PC-3 (cell line): ENCODE measurements at regions not wholly inside any gene's neighbourhood (a gene's known extent, or its start where the extent isn't known, plus 50 kb on each side); places are given as distances from the start of the nearest gene placed in this dataset.

ENCODE experiments used
- ATAC-seq: fragments of 200-7000 bp; cut with Tn5 transposase; 2 replicates; pipeline ENCODE4 v1.9.1; 2020; ENCODE audit warnings: mild to moderate bottlenecking, moderate library complexity
- BruUV-seq: library from RNA; stranded (reverse); fragments of 400-500 nt; replicated peaks from 2 replicates; lab custom pipeline; 2021; lab: Mats Ljungman, UMichigan
- CTCF ChIA-PET: fragments of 300-600 bp; sonication (Branson Sonifier 250); formaldehyde crosslinking; loops from one replicate; lab custom pipeline; 2022; ENCODE audit warnings: antibody characterized with exemption; lab: Charles Lee
- POLR2A ChIA-PET: fragments of 300-600 bp; sonication (Branson Sonifier 250); formaldehyde crosslinking; loops from one replicate; lab custom pipeline; 2022; ENCODE audit warnings: antibody characterized with exemption; ENCODE audit not compliant: unreplicated experiment; lab: Charles Lee
- DNase-seq: peaks from one replicate; pipeline ENCODE4 v3.0.0-alpha.2; 2015
- H2AFZ ChIP-seq: fragments of 300-600 bp; sonication (generic); 2 replicates; pipeline ENCODE4 v1.6.0; 2016; ENCODE audit warnings: antibody characterized with exemption, low read length
- H3F3A ChIP-seq: fragments of 300-600 bp; sonication (generic); one replicate; pipeline ENCODE4 v1.6.0; 2017; ENCODE audit warnings: antibody characterized with exemption, low read length, control low read depth, mild to moderate bottlenecking; ENCODE audit not compliant: unreplicated experiment
- H3K27ac ChIP-seq: fragments of 300-600 bp; sonication (generic); 2 replicates; pipeline ENCODE4 v1.5.1; 2016; ENCODE audit warnings: mild to moderate bottlenecking, low read length
- H3K27me3 ChIP-seq: fragments of 300-600 bp; sonication (generic); 2 replicates; pipeline ENCODE4 v1.6.1; 2016; ENCODE audit warnings: low read length, mixed read lengths
- H3K36me3 ChIP-seq: fragments of 300-600 bp; sonication (generic); 2 replicates; pipeline ENCODE4 v1.6.1; 2016; ENCODE audit warnings: low read depth, mixed run types, low read length, mixed read lengths
- H3K4me1 ChIP-seq: fragments of 300-600 bp; sonication (generic); 2 replicates; pipeline ENCODE4 v1.5.1; 2016; ENCODE audit warnings: low read length; ENCODE audit not compliant: insufficient read depth
- H3K4me2 ChIP-seq: fragments of 300-600 bp; sonication (generic); 2 replicates; pipeline ENCODE4 v1.6.0; 2016; ENCODE audit warnings: low read length
- H3K4me3 ChIP-seq: fragments of 300-600 bp; sonication (generic); 2 replicates; pipeline ENCODE4 v1.5.1; 2016; ENCODE audit warnings: mild to moderate bottlenecking, low read length, mixed read lengths
- H3K79me2 ChIP-seq: fragments of 300-600 bp; sonication (generic); 2 replicates; pipeline ENCODE4 v1.6.1; 2017; ENCODE audit warnings: low read length, mixed read lengths
- H3K9ac ChIP-seq: fragments of 300-600 bp; sonication (generic); 2 replicates; pipeline ENCODE4 v1.6.0; 2016; ENCODE audit warnings: mild to moderate bottlenecking, low read length
- H3K9me2 ChIP-seq: fragments of 300-600 bp; sonication (generic); replicated peaks from 2 replicates; pipeline ENCODE4 v1.6.1; 2016; ENCODE audit warnings: mixed run types, low read length, mixed read lengths
- H3K9me3 ChIP-seq: fragments of 300-600 bp; sonication (generic); 2 replicates; pipeline ENCODE4 v1.6.1; 2016; ENCODE audit warnings: low read length, mixed read lengths
- H4K20me1 ChIP-seq: fragments of 300-600 bp; sonication (generic); 2 replicates; pipeline ENCODE4 v1.6.1; 2016; ENCODE audit warnings: low read length, mixed read lengths
- EZH2 ChIP-seq: fragments of 300-600 bp; sonication (generic); IDR thresholded peaks from one replicate; pipeline ENCODE4 v1.6.1; 2017; ENCODE audit warnings: antibody characterized with exemption, mild to moderate bottlenecking, low read length; ENCODE audit not compliant: unreplicated experiment
- EZH2phosphoT487 ChIP-seq: fragments of 300-600 bp; sonication (generic); IDR thresholded peaks from 2 replicates; pipeline ENCODE4 v1.6.1; 2018; ENCODE audit warnings: mild to moderate bottlenecking, antibody characterized with exemption, low read length, borderline replicate concordance
- intact Hi-C: fragments of 100-400 bp; cut with micrococcal nuclease; formaldehyde crosslinking; loops from 2 replicates; pipeline ENCODE4 v1.9.0; 2023
- TF ChIP-seq, protein P1 (sequence below): fragments of 300-600 bp; sonication (generic); conservative IDR thresholded peaks from 2 replicates; pipeline ENCODE4 v1.5.1; 2017; ENCODE audit warnings: antibody characterized with exemption, low read depth, mild to moderate bottlenecking, low read length

DNA sequence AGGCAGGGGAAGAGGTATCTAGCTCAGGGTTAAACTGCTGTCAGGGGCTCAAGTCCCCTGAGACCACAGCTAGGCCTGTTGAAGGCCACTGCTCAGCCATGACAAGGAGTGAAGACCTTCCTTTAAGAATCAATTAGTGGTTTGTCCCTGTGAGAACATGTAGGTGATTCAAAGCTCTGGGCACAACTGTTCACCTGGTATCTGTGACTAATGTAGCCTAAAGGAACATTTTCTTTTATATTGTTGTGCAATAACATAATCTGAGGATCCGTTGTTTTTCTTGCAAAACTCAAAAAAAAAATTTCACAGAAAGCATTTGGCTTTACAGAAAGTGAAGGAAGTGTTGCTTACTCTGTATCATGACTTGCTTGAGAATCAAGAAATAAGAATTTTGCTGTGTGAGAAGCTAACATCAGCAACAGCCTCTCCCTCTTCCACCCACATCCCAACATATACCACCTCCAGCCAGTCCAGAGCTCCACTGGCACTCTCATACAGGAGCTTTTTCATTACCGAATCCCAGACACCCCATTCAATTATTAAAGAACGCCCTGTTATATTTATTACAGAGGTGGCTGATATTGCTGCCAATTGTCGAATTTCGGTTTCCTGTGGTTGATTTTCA lies 807.0 kb downstream of the TLE4 start:
- Histone ChIP-seq H2AFZ (no peak overlapping the region), H3K36me3 (no peaks in the 10 kb centered on the region), H3K9me3 (no peaks in the 10 kb centered on the region), H4K20me1 (no peaks in the 10 kb centered on the region), H3K4me1 (peaks cover 7% of the 10 kb centered on the region), H3F3A (no peaks in the 10 kb centered on the region), H3K79me2 (no peaks in the 10 kb centered on the region), H3K27me3 (no peaks in the 10 kb centered on the region), H3K9me2 (no peaks in the 10 kb centered on the region), H3K4me2 (0 out of 2 replicates have a peak overlapping the region, but pooled peaks have one; percentile 33), H3K9ac (no peak overlapping the region), H3K4me3 (no peak overlapping the region), H3K27ac (peak overlapping the region; percentile 16; the same call in 1 of the 2 replicates)
- POLR2A ChIA-PET = no interaction called here
- no peak; the same call in 1 of the 2 replicates for ATAC-seq
- CTCF ChIA-PET = no interaction called here
- peak; percentile 71 for DNase-seq
- no TSS peak for BruUV-seq
- TF ChIP-seq EZH2phosphoT487 = no peak
- TF ChIP-seq, protein P1, sequence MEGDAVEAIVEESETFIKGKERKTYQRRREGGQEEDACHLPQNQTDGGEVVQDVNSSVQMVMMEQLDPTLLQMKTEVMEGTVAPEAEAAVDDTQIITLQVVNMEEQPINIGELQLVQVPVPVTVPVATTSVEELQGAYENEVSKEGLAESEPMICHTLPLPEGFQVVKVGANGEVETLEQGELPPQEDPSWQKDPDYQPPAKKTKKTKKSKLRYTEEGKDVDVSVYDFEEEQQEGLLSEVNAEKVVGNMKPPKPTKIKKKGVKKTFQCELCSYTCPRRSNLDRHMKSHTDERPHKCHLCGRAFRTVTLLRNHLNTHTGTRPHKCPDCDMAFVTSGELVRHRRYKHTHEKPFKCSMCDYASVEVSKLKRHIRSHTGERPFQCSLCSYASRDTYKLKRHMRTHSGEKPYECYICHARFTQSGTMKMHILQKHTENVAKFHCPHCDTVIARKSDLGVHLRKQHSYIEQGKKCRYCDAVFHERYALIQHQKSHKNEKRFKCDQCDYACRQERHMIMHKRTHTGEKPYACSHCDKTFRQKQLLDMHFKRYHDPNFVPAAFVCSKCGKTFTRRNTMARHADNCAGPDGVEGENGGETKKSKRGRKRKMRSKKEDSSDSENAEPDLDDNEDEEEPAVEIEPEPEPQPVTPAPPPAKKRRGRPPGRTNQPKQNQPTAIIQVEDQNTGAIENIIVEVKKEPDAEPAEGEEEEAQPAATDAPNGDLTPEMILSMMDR = no peak
- no peak for TF ChIP-seq EZH2
- intact Hi-C loops = no loop called here

DNA sequence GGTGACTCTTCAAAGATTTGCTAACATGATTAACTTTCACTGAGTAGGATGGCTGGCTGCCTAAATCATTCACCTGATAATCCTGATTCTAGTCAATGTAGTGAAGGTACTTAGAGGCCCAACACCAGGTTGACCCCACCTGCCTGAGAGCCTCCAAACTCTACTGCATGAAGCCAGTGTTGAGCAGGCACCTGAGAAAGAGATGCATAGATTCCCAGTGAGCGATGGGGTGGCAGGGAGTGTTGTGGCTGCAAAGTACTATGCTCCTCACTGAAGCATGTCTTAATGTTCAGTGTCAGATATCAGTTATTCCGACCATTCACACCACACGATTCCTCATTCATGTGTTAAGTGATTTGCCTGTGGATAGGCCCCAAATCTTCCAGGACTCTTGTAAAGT lies 804.4 kb downstream of the TLE4 start:
- POLR2A ChIA-PET = no interaction called here
- no peak overlapping the region for H2AFZ ChIP-seq
- H3F3A ChIP-seq = no peaks in the 10 kb centered on the region
- CTCF ChIA-PET = no interaction called here
- no peak overlapping the region for H3K27ac ChIP-seq
- TF ChIP-seq, protein P1 = no peak
- TF ChIP-seq EZH2 = no peak
- TF ChIP-seq EZH2phosphoT487 = no peak
- no peak for ATAC-seq
- H3K4me1 ChIP-seq = peaks cover 7% of the 10 kb centered on the region
- H3K27me3 ChIP-seq = no peaks in the 10 kb centered on the region
- H3K9ac ChIP-seq = no peak overlapping the region
- H3K4me2 ChIP-seq = no peak overlapping the region
- no peaks in the 10 kb centered on the region for H3K36me3 ChIP-seq
- H4K20me1 ChIP-seq = no peaks in the 10 kb centered on the region
- H3K9me3 ChIP-seq = no peaks in the 10 kb centered on the region
- no peaks in the 10 kb centered on the region for H3K9me2 ChIP-seq
- no TSS peak for BruUV-seq
- no peak overlapping the region for H3K4me3 ChIP-seq
- intact Hi-C loops = no loop called here
- no peaks in the 10 kb centered on the region for H3K79me2 ChIP-seq
- DNase-seq = no peak

DNA sequence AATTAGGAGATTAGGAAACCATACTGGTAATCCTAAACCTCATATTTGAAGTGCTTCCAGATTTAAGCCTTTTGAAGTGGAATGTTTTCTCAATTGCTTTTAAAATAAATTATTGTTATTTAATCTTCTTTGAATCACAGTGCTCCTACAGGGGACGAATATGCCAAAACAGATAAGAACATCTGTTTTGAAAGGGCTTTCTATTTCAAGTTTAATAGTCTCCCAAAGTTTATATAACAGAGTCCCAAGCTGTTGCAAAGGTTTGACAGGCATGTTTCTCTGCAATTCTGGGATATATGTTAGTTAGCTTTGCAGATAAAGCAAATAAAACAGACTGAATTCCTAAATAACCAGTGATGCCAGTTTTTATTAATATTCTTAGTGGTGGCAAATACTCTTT lies 803.7 kb downstream of the TLE4 start:
- Histone ChIP-seq H3K9me3 (no peaks in the 10 kb centered on the region), H3K9ac (no peak overlapping the region), H3K4me1 (peaks cover 7% of the 10 kb centered on the region), H3K9me2 (no peaks in the 10 kb centered on the region), H3K4me3 (no peak overlapping the region), H4K20me1 (no peaks in the 10 kb centered on the region), H3K36me3 (no peaks in the 10 kb centered on the region), H2AFZ (no peak overlapping the region), H3K27me3 (no peaks in the 10 kb centered on the region), H3K79me2 (no peaks in the 10 kb centered on the region), H3F3A (no peaks in the 10 kb centered on the region), H3K27ac (no peak overlapping the region), H3K4me2 (no peak overlapping the region)
- TF ChIP-seq, protein P1 = no peak
- no peak for TF ChIP-seq EZH2
- TF ChIP-seq EZH2phosphoT487 = no peak
- ATAC-seq (no peak), DNase-seq (peak; percentile 9)
- intact Hi-C loops = no loop called here
- ChIA-PET POLR2A (no interaction called here), CTCF (no interaction called here)
- BruUV-seq = no TSS peak
